Lung microvascular endothelial cell (primary cell): ENCODE measurements at regions not wholly inside any gene's neighbourhood (a gene's known extent, or its start where the extent isn't known, plus 50 kb on each side); places are given as distances from the start of the nearest gene placed in this dataset.
"Not testable (repeated sequence)": the region's sequence is repeated elsewhere in the genome, so short reads cannot be mapped to it uniquely, and the experiment has no call there.

Experiments used
- DNase-seq, 2 donors: peaks; one replicate each; pipeline versions ENCODE4 v3.0.0 to v3.0.0-alpha.2; 2010; ENCODE audit warnings: low read depth in 2 of 2

- no peak for DNase-seq
Observed at GRCh38 chrX:150051096-150051495, 112.8 kb upstream of the EOLA2 start.

DNA sequence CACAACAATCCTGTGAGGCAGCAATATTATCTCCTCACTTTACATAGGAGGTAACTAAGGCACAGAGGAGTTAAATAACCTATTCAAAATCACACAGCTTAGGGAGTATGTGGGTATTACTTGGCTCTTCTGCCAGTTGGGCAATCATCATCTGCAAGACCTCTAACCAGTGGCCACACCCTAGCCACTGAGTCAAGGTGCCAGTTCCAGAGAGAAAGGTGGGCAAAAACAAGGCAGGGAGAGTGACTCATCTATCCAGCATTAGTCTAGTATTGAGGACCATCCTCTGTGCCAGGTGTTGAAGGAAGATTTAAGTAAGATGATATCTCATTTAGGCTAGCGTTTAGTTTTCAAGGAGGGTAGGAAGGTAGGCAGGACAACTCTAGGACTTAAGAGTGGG, 113.9 kb upstream of the EOLA2 start:
- no peak for DNase-seq

GRCh38 chrX:150058728-150059127, 120.4 kb upstream of the EOLA2 start:
- DNase-seq, result no peak

DNA sequence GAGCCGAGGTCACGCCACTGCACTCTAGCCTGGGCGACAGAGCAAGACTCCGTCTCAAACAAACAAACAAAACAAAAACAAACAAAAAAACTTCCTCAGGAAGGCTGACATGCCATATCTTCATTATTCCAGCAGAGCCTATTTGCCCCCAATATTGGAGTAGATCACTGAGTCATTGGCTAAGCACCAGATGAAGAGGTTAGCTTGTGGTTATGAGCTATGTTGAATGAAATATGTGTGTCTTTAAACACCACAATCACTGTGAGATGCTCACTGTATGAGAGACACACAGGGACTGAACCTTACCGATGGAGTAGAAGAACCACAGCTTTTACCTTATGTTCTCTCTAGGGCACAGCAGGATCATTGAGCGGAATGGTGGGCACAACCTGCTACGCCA, 122.1 kb upstream of the EOLA2 start:
- no peak for DNase-seq

DNA sequence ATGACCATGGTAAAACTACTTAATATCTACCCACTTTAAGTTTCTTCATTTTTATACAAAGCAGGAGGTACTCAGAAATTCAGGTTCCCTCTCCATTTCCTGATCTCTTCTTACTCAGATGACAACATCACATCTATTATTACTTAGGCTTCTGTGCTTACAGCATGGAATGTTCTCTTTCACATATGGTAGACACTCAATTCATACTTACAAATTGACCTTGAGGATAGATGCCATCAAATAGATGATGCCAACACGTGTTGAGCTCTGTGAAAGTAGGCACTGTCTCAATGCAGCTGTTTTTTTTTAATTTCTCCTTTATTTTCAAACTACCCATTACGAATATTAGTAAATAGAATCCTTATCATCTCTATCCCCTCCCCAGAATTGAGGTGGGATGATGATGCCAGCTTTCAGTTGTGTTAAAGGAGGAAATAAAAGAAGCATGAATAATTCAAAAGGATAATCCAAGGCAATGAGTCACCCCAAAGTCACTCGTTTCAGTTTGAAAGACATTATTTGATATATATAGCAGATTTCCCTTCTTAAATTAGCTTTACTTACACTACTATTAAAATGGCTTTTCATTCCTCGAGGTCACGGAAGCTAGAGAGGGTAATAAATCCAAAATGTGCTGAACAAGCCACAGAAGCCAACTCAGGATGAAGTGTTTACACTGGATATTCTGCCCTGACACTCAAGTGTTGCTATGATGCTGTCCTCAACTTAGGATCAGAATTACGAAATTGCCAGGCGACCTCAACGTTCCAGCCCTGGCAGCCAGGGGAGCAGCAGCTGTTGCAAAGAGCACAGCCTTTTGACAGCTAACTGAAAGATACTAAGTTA, 124.2 kb upstream of the EOLA2 start:
- peak in 1 of 2 donors; percentile 52 for DNase-seq

GRCh38 chrX:150063138-150063518, 124.8 kb upstream of the EOLA2 start:
- DNase-seq, result no peak

GRCh38 chrX:150063674-150064073, 125.4 kb upstream of the EOLA2 start:
- DNase-seq, result no peak

- DNase-seq, result no peak
Observed at GRCh38 chrX:150074175-150074574, 135.9 kb upstream of the EOLA2 start.

DNA sequence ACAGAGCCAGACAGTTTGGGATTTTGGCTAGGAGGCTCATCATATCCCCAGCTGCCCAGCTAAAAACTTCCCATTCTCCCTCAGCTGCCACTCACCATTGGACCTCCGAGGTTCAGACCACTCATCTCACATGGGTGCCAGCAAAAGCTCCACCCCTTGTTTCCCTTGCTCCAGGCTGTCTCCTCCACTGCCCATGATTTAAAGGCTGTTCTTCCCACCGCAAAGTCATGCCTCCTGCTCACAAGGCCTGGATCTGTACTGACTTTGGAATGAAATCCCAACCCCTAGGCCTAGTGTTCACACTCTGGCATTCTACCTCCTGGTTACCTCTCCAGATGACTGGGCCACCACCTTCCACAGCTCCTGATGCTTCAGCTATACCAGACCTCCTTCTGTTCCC, 142.2 kb upstream of the EOLA2 start:
- no peak for DNase-seq

DNA sequence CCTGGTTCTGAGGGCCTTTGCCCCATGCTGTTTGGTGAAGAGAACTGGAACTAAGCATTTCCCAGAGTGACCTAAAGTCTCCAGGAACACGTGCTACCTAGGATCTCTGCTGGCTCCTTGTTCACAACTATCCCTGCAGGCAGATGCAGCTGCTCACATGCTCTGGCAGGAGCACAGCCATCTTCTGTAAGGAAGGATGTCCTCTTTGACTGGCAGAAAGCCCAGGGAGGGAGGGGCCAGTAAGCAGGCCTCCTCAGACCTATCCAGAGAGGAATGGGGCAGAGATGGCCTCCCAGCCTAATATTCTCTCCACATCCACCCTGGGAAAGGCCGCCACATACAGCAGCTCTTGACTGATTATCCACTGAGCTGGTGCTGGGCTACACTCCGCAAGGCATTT, 142.8 kb upstream of the EOLA2 start:
- DNase-seq, result peak in 1 of 2 donors; percentile 14

DNA sequence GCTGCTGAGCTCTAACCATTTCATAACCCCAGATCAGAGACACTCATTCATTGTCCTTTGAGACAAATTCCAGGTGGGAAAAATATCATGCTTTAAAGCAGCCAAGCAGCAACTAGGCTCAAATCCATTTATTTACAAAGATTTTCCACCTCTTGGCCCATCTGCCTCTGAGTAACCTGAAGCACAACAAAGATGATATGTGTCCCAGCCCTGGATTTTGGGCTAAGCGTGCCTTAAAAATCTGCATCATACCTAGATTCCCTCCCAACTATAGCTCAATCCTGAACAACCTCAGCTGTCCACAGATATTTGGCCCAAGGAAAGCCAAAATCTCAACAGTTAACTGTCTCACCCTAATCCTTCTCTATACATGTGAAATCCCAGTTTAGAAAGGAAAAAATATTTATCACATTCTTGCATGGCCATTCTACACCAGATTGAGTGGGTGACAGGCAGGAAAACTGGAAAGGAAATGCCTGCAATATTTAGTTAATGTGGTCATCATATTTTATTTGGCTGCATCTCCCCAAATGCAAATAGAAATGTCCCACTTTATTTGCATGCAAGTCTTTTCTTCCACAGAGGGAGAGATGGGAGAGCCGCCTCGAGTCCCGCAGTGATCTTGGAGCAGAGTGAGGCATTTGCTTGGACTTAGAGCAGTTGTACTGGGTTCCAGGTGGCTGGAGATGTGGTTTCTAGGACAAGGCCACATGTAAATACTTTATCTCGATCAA, 146.4 kb upstream of the EOLA2 start:
- peak; percentile 61 to 85 for DNase-seq

DNA sequence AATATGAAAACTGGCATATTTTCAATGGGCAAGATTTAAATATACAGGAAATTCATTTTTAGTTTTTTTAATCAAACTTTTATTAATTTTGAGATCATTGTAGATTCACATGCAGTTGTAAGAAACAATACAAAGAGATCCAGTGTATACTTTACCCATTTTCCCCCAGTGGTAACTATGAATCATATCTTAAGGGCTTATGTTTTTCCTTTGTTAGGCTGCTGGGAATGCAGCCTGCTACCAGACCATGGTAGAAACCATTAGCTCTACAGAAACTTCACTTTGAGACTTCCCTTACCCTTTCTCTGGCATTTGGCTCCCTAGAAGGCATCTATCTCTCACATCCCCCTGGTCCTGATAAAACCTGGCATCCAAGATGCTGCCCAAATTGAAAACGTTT, 147.6 kb upstream of the EOLA2 start:
- DNase-seq, result peak in 1 of 2 donors; percentile 60

- no peak for DNase-seq
Observed at GRCh38 chrX:150086371-150086770, 148.1 kb upstream of the EOLA2 start.

DNA sequence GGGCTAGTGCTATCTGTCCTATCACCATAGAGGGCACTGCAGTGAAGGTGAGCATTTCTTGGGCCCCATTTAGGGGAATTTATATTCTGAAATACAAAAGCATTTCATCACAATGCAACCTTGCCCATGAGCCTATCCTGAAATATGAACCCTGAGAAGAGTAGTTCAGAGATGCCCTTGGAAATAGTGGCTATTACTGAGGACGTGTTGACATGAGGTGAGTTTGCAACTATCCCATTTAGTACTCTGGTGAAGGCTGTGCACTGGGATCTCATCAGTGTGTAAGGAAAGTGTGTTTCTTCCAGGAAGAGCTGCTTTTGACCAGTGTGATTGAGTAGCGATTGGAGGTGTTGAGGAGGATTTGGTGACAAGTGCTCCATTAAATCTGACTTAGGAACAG, 149.3 kb upstream of the EOLA2 start:
- DNase-seq, result no peak

DNA sequence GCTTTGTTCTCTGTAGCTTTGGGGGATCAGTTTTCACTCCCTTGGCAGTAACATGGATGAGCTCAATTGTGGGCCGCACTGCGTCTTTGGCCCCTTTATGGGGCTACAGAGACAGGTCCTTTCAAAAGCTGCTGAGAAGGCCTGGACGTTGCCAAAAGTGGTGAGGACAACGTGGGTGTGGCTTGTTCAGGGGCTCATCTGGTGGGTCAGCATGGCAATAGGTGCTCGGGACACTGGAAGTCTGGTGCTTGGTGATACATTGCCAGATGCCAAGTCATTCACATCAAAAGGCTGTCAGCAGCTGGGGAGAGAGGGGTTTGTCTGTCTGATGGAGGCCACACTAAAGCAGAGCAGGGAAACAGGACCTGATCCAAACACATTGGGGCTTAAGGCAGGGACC, 149.8 kb upstream of the EOLA2 start:
- DNase-seq, result no peak

- DNase-seq, result no peak
Observed at GRCh38 chrX:150088766-150089518, 150.7 kb upstream of the EOLA2 start.

DNA sequence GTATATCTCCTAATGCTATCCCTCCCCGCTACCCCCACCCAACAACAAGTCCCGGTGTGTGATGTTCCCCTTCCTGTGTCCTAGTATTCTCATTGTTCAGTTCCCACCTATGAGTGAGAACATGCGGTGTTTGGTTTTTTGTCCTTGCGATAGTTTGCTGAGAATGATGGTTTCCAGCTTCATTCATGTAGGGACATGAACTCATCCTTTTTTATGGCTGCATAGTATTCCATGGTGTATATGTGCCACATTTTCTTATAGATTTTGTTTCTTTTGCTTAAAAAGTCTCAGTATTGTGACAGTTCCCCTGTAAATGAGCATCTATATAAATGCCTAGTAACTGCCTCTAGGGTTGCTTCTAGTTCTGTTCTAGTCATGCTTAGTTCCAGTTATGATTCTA, 153.0 kb upstream of the EOLA2 start:
- not testable (repeated sequence) for DNase-seq

DNA sequence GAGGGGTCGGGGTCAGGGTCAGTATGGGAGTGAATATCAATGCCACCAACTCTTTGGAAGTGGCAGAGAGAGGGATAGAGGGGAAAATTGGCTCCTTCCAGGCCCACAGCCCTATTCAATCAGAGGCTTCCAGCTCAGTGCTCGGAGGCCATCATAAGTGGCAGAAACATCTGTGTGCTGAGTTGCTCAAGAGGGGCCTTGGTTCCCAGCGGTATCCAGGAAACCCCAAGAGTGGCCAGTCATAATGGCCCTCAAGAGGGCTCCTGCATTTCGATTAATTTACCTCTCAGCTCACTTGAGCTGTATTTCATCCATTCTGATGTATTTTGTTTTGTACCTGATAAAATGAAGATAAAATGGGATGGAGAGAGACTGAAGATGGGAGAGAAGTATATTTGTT, 154.3 kb upstream of the EOLA2 start:
- no peak for DNase-seq

DNA sequence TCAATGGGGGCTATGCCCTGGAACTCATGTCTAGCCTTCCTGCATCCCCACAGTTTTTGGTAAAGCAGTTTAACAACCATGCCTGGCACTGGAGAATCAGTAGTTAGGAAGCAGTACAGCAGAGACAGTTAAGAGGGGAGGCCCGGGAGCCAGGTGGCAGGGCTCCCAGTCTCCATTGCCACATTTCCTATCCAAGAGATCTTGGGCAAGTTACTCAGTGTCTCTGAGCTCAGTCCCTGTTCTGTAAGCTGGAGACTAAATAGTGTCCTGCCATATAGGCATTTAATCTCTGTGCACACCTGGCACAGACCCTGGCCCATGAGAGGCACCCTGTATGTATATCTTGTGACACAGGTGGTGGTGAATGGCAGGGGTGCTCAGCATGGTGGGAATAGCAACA, 156.1 kb upstream of the EOLA2 start:
- no peak for DNase-seq

- no peak for DNase-seq
Observed at GRCh38 chrX:150094996-150095395, 156.7 kb upstream of the EOLA2 start.

DNA sequence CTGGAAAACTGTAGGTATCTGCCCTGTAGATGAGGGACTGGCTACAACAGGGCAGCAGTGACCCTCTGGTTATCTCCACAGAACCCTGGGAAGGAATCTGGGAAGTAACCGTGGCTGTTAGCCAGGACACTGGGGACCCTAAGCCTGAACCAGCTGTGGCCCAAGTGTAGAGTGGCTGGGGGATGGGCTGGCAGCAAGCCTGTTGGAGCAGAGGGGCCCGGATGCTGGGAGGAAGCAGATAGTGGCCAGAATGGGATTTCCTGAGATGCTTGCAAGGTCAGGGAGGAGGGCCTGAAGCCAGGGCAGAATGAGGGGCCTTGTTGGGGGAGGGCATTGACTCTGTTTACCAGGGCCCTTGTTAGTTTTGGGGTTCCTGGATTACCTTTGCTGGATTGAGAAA, 161.0 kb upstream of the EOLA2 start:
- peak; percentile 7 to 72 for DNase-seq

GRCh38 chrX:150100261-150100660, 162.0 kb upstream of the EOLA2 start:
- DNase-seq, result no peak
